GM12878 (cell line): ENCODE measurements at regions not wholly inside any gene's neighbourhood (a gene's known extent, or its start where the extent isn't known, plus 50 kb on each side); places are given as distances from the start of the nearest gene placed in this dataset.

ENCODE experiments used
- CHD1 ChIP-seq: IDR thresholded peaks from 2 replicates; pipeline ENCODE4 v1.6.1; 2012; ENCODE audit warnings: low read depth, low read length, improper control_type of control experiment
- CHD2 ChIP-seq: IDR thresholded peaks from 2 replicates; pipeline ENCODE4 v1.6.1; 2011; ENCODE audit warnings: low read depth, low read length, improper control_type of control experiment, borderline replicate concordance
- EP300 ChIP-seq, 2 experiments: fragments of 150-350 bp in 1 of 2; IDR thresholded peaks; 2 replicates each; pipeline ENCODE4 v1.6.1; 2011 to 2012; ENCODE audit warnings: low read depth in 2 of 2, low read length in 2 of 2, borderline replicate concordance in 1 of 2, improper control_type of control experiment in 1 of 2, inconsistent platforms in 1 of 2; ENCODE audit not compliant: control insufficient read depth in 1 of 2
- ETV6 ChIP-seq, 2 experiments: fragments of 450-650 bp in 1 of 2; IDR thresholded peaks in 1 of 2; conservative IDR thresholded peaks in 1 of 2; 2 replicates each; pipeline ENCODE4 v1.6.1; 2014; ENCODE audit warnings: antibody characterized with exemption in 1 of 2, borderline replicate concordance in 1 of 2, low read depth in 1 of 2, mild to moderate bottlenecking in 1 of 2, moderate library complexity in 1 of 2
- NR2C1 ChIP-seq: fragments of 450-650 bp; IDR thresholded peaks from 2 replicates; pipeline ENCODE4 v1.6.1; 2017; ENCODE audit warnings: antibody characterized with exemption, mild to moderate bottlenecking, moderate library complexity
- POLR2AphosphoS5 ChIP-seq: IDR thresholded peaks from 2 replicates; pipeline ENCODE4 v1.6.1; 2011; ENCODE audit warnings: mild to moderate bottlenecking, low read length, inconsistent platforms
- SMC3 ChIP-seq: IDR thresholded peaks from 2 replicates; pipeline ENCODE4 v1.6.1; 2011; ENCODE audit warnings: low read length, improper control_type of control experiment, borderline replicate concordance
- TF ChIP-seq, protein P1 (sequence below): IDR thresholded peaks from 2 replicates; pipeline ENCODE4 v1.6.1; 2012; ENCODE audit warnings: mild to moderate bottlenecking, low read depth, low read length
- TF ChIP-seq, protein P2 (sequence below): IDR thresholded peaks from 2 replicates; pipeline ENCODE4 v1.6.1; 2011; ENCODE audit warnings: low read depth, mild to moderate bottlenecking, low read length, moderate library complexity, borderline replicate concordance; ENCODE audit errors: extremely low read depth
- TF ChIP-seq, protein P3 (sequence below): fragments of 450-650 bp; IDR thresholded peaks from 2 replicates; pipeline ENCODE4 v1.6.1; 2017; ENCODE audit warnings: low read depth, mild to moderate bottlenecking, moderate library complexity

DNA sequence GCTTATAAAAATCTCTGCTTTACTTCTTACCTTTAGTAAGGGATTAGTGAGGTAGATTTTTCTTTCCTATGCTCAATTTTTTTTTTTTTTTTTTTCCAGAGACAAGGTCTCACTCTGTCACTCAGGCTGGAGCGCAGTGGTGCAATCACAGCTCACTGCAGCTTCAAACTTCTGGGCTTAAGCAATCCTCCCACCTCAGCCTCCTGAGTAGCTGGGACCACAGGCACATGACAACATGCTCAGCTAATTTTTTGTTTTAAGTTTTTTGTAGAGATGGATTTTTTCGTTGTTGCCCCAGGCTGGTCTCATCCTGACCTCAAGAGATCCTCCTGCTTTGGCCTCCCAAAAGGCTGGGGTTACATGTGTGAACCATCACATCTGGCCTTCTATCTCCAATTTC, 58.9 kb upstream of the RREB1 start:
- TF ChIP-seq, protein P1, sequence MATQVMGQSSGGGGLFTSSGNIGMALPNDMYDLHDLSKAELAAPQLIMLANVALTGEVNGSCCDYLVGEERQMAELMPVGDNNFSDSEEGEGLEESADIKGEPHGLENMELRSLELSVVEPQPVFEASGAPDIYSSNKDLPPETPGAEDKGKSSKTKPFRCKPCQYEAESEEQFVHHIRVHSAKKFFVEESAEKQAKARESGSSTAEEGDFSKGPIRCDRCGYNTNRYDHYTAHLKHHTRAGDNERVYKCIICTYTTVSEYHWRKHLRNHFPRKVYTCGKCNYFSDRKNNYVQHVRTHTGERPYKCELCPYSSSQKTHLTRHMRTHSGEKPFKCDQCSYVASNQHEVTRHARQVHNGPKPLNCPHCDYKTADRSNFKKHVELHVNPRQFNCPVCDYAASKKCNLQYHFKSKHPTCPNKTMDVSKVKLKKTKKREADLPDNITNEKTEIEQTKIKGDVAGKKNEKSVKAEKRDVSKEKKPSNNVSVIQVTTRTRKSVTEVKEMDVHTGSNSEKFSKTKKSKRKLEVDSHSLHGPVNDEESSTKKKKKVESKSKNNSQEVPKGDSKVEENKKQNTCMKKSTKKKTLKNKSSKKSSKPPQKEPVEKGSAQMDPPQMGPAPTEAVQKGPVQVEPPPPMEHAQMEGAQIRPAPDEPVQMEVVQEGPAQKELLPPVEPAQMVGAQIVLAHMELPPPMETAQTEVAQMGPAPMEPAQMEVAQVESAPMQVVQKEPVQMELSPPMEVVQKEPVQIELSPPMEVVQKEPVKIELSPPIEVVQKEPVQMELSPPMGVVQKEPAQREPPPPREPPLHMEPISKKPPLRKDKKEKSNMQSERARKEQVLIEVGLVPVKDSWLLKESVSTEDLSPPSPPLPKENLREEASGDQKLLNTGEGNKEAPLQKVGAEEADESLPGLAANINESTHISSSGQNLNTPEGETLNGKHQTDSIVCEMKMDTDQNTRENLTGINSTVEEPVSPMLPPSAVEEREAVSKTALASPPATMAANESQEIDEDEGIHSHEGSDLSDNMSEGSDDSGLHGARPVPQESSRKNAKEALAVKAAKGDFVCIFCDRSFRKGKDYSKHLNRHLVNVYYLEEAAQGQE: no peak
- no peak for TF ChIP-seq CHD2
- TF ChIP-seq NR2C1: no peak
- TF ChIP-seq, protein P2, sequence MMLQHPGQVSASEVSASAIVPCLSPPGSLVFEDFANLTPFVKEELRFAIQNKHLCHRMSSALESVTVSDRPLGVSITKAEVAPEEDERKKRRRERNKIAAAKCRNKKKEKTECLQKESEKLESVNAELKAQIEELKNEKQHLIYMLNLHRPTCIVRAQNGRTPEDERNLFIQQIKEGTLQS: no peak
- no peak for TF ChIP-seq EP300 (IDR thresholded peaks at IDR 0.05; ENCODE audit: borderline replicate concordance in 1 of 2, control insufficient read depth in 1 of 2, low read depth in 2 of 2, low read length in 2 of 2)
- TF ChIP-seq POLR2AphosphoS5: no peak
- TF ChIP-seq, protein P3, sequence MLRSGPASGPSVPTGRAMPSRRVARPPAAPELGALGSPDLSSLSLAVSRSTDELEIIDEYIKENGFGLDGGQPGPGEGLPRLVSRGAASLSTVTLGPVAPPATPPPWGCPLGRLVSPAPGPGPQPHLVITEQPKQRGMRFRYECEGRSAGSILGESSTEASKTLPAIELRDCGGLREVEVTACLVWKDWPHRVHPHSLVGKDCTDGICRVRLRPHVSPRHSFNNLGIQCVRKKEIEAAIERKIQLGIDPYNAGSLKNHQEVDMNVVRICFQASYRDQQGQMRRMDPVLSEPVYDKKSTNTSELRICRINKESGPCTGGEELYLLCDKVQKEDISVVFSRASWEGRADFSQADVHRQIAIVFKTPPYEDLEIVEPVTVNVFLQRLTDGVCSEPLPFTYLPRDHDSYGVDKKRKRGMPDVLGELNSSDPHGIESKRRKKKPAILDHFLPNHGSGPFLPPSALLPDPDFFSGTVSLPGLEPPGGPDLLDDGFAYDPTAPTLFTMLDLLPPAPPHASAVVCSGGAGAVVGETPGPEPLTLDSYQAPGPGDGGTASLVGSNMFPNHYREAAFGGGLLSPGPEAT: no peak
- TF ChIP-seq CHD1: no peak
- TF ChIP-seq SMC3: no peak
- no peak for TF ChIP-seq ETV6 (conservative IDR thresholded peaks at IDR 0.05 in 1 of 2, IDR thresholded peaks at IDR 0.05 in 1 of 2; ENCODE audit: borderline replicate concordance in 1 of 2, low read depth in 1 of 2)
